ENCODE measurements at regions not wholly inside any gene's neighbourhood (a gene's known extent, or its start where the extent isn't known, plus 50 kb on each side); places are given as distances from the start of the nearest gene placed in this dataset.
"Not testable (repeated sequence)": the region's sequence is repeated elsewhere in the genome, so short reads cannot be mapped to it uniquely, and the experiment has no call there.

DNA sequence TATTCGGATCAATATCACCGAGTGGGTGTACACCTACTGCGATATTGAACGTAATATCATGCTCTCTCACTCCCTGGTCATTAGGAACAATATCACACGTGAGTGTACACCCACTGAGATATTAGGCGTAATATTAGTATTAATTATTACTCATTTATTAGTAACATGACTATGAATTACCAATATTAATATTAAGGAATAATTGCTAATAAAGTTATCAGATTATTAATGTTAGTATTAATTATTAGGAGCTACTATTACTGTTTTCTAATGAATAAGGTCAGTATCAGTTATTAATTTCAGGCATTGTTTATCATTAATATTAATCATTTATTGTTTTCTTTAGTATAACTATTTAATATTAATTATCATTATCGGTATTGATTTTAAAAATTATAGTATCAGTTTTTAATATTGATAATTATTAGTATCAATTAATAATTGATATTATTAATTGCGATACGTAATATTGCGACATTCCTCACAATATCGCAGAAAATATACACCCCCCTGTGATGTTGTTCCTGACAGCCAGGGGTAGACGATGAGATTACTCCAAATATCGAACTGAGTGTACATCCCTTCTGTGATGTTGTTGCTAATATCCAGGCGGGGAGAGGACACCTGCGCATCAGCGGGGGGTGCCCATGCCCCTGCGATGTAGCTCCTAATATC lies 84.2 kb downstream of the DAPL1 start:
- H3K9me3 ChIP-seq (ENCODE audit: control insufficient read depth in 4 of 4, insufficient read depth in 3 of 4, low read length in 3 of 4), result no peaks in the 10 kb centered on the region
- DNase-seq, result no peak
- no peak for ATAC-seq (ENCODE audit: insufficient read depth, low FRiP score)
- H3K4me1 ChIP-seq (ENCODE audit: control insufficient read depth in 5 of 5, insufficient read depth in 5 of 5, low read length in 5 of 5), result no peaks in the 10 kb centered on the region
- no peak overlapping the region for H3K9ac ChIP-seq (ENCODE audit: insufficient read depth in 1 of 2, low read length in 2 of 2)
- WGBS, 2 donors, result 95% methylated on average over 17 of the region's 17 CpGs
- H3K27me3 ChIP-seq (ENCODE audit: control insufficient read depth in 3 of 3, insufficient read depth in 3 of 3, low read length in 2 of 3), result no peaks in the 10 kb centered on the region
- H3K36me3 ChIP-seq (ENCODE audit: control insufficient read depth in 4 of 4, insufficient read depth in 4 of 4, low read length in 4 of 4), result no peaks in the 10 kb centered on the region
- H3K4me3 ChIP-seq, result no peak overlapping the region
- TF ChIP-seq, protein P1, sequence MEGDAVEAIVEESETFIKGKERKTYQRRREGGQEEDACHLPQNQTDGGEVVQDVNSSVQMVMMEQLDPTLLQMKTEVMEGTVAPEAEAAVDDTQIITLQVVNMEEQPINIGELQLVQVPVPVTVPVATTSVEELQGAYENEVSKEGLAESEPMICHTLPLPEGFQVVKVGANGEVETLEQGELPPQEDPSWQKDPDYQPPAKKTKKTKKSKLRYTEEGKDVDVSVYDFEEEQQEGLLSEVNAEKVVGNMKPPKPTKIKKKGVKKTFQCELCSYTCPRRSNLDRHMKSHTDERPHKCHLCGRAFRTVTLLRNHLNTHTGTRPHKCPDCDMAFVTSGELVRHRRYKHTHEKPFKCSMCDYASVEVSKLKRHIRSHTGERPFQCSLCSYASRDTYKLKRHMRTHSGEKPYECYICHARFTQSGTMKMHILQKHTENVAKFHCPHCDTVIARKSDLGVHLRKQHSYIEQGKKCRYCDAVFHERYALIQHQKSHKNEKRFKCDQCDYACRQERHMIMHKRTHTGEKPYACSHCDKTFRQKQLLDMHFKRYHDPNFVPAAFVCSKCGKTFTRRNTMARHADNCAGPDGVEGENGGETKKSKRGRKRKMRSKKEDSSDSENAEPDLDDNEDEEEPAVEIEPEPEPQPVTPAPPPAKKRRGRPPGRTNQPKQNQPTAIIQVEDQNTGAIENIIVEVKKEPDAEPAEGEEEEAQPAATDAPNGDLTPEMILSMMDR (IDR thresholded peaks at IDR 0.05; ENCODE audit: control extremely low read depth, extremely low read depth), result no peak
- H3K27ac ChIP-seq (ENCODE audit: low read depth in 1 of 2, low read length in 1 of 2), result no peak overlapping the region

DNA sequence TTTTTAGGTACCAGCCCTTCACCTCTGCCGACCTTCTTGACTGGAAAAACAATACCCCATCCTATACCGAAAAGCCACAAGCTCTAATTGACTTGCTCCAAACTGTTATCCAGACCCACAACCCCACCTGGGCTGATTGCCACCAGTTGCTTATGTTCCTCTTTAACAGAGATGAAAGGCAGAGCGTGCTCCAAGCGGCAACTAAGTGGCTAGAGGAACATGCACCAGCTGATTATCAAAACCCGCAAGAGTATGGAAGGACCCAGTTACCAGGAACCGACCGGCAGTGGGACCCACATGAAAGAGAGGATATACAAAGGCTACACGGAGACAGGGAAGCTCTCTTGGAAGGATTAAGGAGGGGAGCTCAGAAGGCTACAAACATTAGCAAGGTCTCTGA lies 86.1 kb upstream of the TANC1 start:
- DNase-seq (no peak), ATAC-seq (ENCODE audit: insufficient read depth, low FRiP score) (no peak)
- no peaks in the 10 kb centered on the region for H3K9me3 ChIP-seq (ENCODE audit: control insufficient read depth in 4 of 4, insufficient read depth in 3 of 4, low read length in 3 of 4)
- WGBS, 2 donors, result 91 to 92% methylated on average over 8 of the region's 8 CpGs
- no peaks in the 10 kb centered on the region for H3K36me3 ChIP-seq (ENCODE audit: control insufficient read depth in 4 of 4, insufficient read depth in 4 of 4, low read length in 4 of 4)
- H3K4me1 ChIP-seq (ENCODE audit: control insufficient read depth in 5 of 5, insufficient read depth in 5 of 5, low read length in 5 of 5), result no peaks in the 10 kb centered on the region
- H3K27ac ChIP-seq (ENCODE audit: low read depth in 1 of 2, low read length in 1 of 2), result no peak overlapping the region
- no peaks in the 10 kb centered on the region for H3K27me3 ChIP-seq (ENCODE audit: control insufficient read depth in 3 of 3, insufficient read depth in 3 of 3, low read length in 2 of 3)
- no peak overlapping the region for H3K9ac ChIP-seq (ENCODE audit: insufficient read depth in 1 of 2, low read length in 2 of 2)
- TF ChIP-seq, protein P1 (IDR thresholded peaks at IDR 0.05; ENCODE audit: control extremely low read depth, extremely low read depth), result no peak
- H3K4me3 ChIP-seq, result no peak overlapping the region

DNA sequence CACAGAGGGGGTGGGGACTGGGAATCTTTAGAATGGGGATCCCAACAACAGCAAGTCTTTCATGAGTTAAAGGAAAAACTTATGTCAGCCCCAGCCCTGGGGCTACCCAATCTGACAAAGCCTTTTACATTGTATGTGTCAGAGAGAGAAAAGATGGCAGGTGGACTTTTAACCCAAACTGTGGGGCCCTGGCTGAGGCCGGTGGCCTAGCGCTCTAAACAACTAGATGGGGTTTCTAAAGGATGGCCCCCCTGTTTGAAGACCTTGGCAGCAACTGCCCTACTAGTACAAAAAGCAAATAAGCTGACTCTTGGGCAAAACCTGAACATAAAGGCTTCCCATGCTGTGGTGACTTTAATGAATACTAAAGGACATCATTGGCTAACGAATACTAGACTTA lies 83.9 kb upstream of the TANC1 start:
- not testable (repeated sequence) for DNase-seq; H3K4me1 ChIP-seq (ENCODE audit: control insufficient read depth in 5 of 5, insufficient read depth in 5 of 5, low read length in 5 of 5); H3K4me3 ChIP-seq; H3K27ac ChIP-seq (ENCODE audit: low read depth in 1 of 2, low read length in 1 of 2); H3K27me3 ChIP-seq (ENCODE audit: control insufficient read depth in 3 of 3, insufficient read depth in 3 of 3, low read length in 2 of 3); H3K9ac ChIP-seq (ENCODE audit: insufficient read depth in 1 of 2, low read length in 2 of 2); H3K9me3 ChIP-seq (ENCODE audit: control insufficient read depth in 4 of 4, insufficient read depth in 3 of 4, low read length in 3 of 4); H3K36me3 ChIP-seq (ENCODE audit: control insufficient read depth in 4 of 4, insufficient read depth in 4 of 4, low read length in 4 of 4); ATAC-seq (ENCODE audit: insufficient read depth, low FRiP score)
- WGBS, 2 donors, result 90 to 92% methylated on average over 3 of the region's 3 CpGs

DNA sequence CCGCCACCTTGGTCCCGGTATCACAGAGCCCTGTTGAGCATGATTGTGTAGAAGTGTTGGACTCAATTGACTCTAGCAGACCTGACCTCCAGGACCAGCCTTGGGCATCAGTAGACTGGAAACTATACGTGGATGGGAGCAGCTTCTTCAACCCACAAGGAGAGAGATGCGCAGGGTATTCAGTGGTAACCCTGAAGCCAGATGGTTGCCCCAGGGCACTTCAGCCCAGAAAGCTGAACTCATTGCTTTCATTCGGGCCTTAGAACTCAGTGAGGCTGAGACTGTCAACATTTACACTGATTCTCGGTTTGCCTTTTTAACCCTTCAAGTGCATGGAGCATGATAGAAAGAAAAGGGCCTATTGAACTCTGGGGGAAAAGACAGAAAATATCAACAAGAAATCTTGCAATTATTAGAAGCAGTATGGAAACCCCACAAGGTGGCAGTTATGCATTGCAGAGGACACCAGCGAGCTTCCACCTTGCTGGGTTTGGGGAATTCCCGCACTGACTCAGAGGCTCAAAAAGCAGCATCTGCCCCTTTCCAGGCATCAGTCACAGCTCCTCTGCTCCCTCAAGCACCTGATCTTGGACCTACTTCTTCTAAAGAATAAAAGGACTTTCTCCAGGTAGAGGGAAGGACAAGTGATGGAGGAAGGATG lies 83.3 kb upstream of the TANC1 start:
- not testable (repeated sequence) for ATAC-seq (ENCODE audit: insufficient read depth, low FRiP score); H3K4me1 ChIP-seq (ENCODE audit: control insufficient read depth in 5 of 5, insufficient read depth in 5 of 5, low read length in 5 of 5); H3K27ac ChIP-seq (ENCODE audit: low read depth in 1 of 2, low read length in 1 of 2); H3K9me3 ChIP-seq (ENCODE audit: control insufficient read depth in 4 of 4, insufficient read depth in 3 of 4, low read length in 3 of 4); H3K36me3 ChIP-seq (ENCODE audit: control insufficient read depth in 4 of 4, insufficient read depth in 4 of 4, low read length in 4 of 4); H3K9ac ChIP-seq (ENCODE audit: insufficient read depth in 1 of 2, low read length in 2 of 2); H3K27me3 ChIP-seq (ENCODE audit: control insufficient read depth in 3 of 3, insufficient read depth in 3 of 3, low read length in 2 of 3); H3K4me3 ChIP-seq; DNase-seq
- 80 to 92% methylated on average over 8 of the region's 8 CpGs for WGBS, 2 donors

DNA sequence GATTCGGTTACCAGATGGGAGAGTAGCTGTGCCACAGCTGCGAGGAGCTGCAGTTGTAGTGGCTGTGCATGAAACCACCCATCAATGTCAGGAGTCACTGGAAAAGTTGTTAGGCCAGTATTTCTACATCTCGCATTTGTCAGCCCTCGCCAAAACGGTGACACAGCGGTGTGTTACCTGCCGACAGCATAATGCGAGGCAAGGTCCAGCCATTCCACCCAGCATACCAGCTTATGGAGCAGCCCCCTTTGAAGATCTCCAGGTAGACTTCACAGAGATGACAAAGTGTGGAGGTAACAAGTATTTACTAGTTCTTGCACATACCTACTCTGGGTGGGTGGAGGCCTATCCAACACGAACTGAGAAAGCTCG lies 82.8 kb upstream of the TANC1 start:
- H3K4me1 ChIP-seq (ENCODE audit: control insufficient read depth in 5 of 5, insufficient read depth in 5 of 5, low read length in 5 of 5); H3K9ac ChIP-seq (ENCODE audit: insufficient read depth in 1 of 2, low read length in 2 of 2); H3K4me3 ChIP-seq; H3K36me3 ChIP-seq (ENCODE audit: control insufficient read depth in 4 of 4, insufficient read depth in 4 of 4, low read length in 4 of 4); H3K27me3 ChIP-seq (ENCODE audit: control insufficient read depth in 3 of 3, insufficient read depth in 3 of 3, low read length in 2 of 3); ATAC-seq (ENCODE audit: insufficient read depth, low FRiP score); H3K27ac ChIP-seq (ENCODE audit: low read depth in 1 of 2, low read length in 1 of 2); H3K9me3 ChIP-seq (ENCODE audit: control insufficient read depth in 4 of 4, insufficient read depth in 3 of 4, low read length in 3 of 4): not testable (repeated sequence)
- DNase-seq, result peak; percentile 37 to 61 (median 41)
- 76 to 91% methylated on average over 10 of the region's 10 CpGs for WGBS, 2 donors

Data from lung (tissue), 11 donors.